GM12892 (cell line): ENCODE measurements at regions not wholly inside any gene's neighbourhood (a gene's known extent, or its start where the extent isn't known, plus 50 kb on each side); places are given as distances from the start of the nearest gene placed in this dataset.

Experiments used
- POLR2A ChIP-seq: IDR thresholded peaks from 2 replicates; pipeline ENCODE4 v1.6.1; 2011; ENCODE audit warnings: low read depth, low read length, control low read depth
- POLR2AphosphoS5 ChIP-seq: IDR thresholded peaks from 2 replicates; pipeline ENCODE4 v1.6.1; 2011; ENCODE audit warnings: low read depth, low read length, control low read depth
- TAF1 ChIP-seq: IDR thresholded peaks from 2 replicates; pipeline ENCODE4 v1.6.1; 2011; ENCODE audit warnings: low read depth, mild to moderate bottlenecking, control low read depth, low read length, borderline replicate concordance

DNA sequence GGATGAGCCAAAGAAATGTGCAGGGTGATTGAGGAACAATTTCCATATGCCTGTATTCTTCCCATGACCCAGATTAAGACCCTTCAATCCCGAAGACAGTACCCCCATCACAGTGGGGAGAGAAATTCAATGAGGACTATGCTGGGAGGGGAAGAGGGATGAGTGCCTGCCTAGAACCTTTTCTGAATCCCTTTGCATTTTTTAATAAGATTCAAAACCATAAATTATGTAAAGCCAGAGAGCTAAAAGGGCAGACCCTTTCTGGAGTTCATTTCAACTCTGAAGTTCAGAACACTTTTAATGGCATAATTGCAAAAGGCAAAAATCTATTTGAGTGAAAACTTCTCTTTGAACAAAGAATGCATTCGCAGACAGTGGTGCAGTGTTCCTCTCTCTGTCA is 529.5 kb downstream of the NTRK3 start:
- TF ChIP-seq POLR2AphosphoS5 (no peak), POLR2A (no peak), TAF1 (no peak)
